Stimulated activated CD4-positive, alpha-beta T cell treated with anti-CD3 and anti-CD28 coated beads, Interleukin-1b, Interleukin-23, amount 100 ng/mL, for 4 hours (primary cell): ENCODE measurements at regions not wholly inside any gene's neighbourhood (a gene's known extent, or its start where the extent isn't known, plus 50 kb on each side); places are given as distances from the start of the nearest gene placed in this dataset.

ENCODE experiments used
- DNase-seq, 2 donors: peaks; one replicate each; pipeline ENCODE4 v3.0.0-alpha.2; 2020; ENCODE audit warnings: low read depth in 2 of 2

DNA sequence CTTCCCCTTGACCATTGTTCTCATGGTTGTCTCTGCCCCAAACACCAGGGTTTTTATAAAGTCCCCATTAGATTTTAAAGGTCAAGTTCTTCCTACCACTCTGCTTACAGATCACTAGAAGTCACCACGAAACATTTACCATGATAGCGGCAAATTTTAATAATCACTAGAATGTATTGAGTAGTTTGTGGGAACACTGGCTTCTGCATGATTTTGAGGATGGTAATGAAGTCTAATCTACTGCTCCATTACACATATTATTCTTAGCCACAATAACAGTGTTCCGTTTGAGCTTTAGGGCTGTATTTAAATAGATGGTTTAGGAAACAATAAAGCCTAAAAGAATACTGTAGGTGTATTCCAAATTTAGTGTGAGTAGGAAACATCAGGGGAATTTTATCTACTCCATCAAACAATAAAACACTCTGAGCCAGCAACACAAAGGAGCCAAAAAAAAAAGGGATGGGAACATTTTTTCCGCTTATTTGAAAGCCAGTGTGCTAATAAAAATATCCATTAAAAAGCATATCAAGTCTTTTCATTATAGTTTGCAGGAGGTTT lies 49.7 kb downstream of the KLF12 start:
- DNase-seq, result no peak

DNA sequence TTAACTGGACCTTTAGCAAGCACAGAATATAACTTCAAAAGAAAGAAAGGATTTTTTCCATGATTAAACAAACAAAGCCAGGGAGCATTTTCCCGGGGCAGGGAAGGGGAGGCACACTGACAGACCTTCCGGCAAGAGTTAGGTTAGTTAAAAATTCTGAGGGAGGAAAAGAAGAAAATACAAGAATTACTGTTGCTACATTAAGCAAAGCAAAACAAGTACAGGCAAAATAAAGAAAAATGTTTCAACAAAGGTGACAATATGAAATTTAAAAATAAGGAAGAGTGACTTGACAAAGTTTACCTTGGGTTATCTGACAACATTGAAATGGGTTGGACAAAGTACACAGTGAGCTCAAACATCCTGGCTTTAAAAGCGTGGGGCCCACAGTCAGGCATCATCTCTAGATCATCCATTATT lies 51.5 kb downstream of the KLF12 start:
- DNase-seq, result no peak

- DNase-seq, result no peak
Observed at GRCh38 chr13:74080762-74081161, 53.4 kb downstream of the KLF12 start.

- DNase-seq, result no peak
Observed at GRCh38 chr13:74077792-74078191, 56.4 kb downstream of the KLF12 start.

GRCh38 chr13:74077375-74077774 lies 56.8 kb downstream of the KLF12 start:
- DNase-seq, result no peak

- DNase-seq, result no peak
Observed at GRCh38 chr13:74074723-74075122, 59.5 kb downstream of the KLF12 start.

DNA sequence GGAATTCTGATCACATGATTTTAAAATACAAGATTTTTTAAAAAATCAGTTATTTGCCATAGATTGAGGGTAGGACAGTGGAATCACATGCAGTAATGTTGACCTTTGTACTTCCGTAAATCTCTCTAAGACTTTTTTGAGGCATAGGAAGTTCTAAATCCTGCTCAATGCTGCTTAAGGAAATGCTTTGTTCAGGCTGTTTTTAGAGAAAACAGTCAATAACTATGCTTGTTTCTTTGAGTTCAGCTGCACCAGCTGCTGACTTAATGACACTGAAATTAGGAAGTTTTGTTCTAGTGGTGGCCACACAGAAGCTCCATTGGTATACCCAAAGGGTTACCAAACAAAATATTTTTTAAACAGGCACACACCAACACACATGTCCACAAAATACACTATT lies 60.9 kb downstream of the KLF12 start:
- no peak for DNase-seq

DNA sequence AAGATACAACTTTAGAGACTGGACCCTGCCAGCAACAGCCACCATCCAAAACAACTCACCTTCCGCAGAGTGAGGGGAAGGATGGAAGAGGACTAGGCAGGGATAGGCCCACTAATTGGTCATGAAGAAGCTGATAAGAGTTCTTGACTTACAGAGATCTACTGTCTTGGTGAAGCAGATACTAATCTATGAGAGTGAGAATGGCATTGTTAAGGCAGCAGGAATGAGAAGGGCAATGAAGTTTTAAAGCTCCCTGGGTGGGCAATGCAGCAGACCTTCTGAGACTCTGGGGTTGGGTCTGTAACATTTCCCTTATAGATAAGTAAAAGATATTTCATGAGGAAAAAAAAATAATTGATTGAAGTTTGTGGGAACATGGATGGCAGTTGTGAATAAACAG lies 63.7 kb downstream of the KLF12 start:
- no peak for DNase-seq

- DNase-seq, result no peak
Observed at GRCh38 chr13:74070065-74070464, 64.1 kb downstream of the KLF12 start.

DNA sequence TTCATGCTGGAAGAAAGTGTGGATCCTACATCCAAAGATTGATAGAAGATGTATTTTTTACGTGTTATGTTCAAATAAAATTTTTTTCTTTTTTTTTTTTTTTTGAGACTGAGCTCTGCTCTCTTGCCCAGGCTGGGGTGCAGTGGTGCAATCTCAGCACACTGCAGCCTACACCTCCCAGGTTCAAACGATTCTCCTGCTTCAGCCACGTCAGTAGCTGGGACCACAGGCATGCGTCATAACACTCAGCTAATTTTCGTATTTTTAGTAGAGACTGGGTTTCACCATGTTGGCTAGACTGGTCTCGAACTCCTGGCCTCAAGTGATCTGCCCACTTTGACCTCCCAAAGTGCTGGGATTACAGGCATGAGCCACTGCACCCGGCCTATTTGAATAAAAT lies 65.7 kb downstream of the KLF12 start:
- DNase-seq, result no peak

DNA sequence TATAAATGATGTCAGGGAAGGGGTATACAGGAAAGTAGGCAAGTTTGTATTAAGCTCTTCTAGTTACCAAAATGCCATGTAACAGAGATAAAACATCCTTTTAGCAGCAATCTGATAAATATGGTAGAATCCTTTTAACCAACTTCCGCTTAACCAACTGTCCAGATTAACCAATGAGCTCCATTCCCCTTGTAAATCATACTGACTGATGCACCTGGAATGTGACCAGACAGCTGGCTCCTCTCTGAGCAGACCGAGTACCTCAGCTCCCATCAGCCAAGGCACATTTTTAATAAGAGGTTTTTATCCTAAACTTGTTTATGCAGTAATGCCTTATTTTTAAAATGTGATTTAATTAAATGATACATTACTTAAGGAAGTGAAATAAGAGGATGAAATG lies 66.4 kb downstream of the KLF12 start:
- DNase-seq, result no peak

DNA sequence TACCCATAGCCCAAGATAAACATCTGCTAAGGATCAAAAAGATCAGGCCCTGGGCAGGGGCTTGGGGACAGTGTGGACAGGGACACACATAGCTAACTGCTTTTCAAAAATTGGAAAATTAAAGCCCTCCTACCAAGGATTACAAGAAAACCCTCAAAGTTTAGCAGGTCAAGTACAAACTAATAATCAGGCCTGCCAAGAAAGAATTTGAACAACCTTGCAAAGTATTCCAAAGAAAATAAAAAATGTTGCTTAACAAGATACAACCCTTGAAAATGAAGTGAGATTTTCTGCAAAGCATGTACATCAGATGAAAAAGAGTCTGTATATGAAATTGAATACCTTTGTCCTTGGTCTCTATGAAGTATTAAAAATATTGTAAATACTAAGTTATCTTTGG lies 67.3 kb downstream of the KLF12 start:
- no peak for DNase-seq

DNA sequence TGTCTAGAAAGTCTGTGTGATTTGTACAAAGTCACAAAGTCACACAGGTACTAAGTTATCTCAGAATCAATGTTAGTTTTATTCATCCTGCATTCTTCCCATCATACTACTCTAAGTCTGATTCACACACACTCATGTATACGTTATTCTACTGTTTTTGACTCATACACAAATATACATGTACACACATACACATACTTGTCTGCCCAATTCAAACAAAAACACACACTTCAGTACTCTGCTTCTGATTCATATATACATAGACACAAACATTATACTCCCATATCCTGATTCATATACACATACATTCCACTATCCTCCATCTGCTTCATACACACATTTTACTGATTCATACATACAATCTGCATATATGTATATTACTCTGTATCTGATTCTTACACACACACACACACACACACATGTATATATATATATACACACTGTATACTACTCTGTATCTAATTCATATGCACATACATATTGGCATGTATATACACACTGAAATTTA lies 69.3 kb downstream of the KLF12 start:
- DNase-seq, result no peak

DNA sequence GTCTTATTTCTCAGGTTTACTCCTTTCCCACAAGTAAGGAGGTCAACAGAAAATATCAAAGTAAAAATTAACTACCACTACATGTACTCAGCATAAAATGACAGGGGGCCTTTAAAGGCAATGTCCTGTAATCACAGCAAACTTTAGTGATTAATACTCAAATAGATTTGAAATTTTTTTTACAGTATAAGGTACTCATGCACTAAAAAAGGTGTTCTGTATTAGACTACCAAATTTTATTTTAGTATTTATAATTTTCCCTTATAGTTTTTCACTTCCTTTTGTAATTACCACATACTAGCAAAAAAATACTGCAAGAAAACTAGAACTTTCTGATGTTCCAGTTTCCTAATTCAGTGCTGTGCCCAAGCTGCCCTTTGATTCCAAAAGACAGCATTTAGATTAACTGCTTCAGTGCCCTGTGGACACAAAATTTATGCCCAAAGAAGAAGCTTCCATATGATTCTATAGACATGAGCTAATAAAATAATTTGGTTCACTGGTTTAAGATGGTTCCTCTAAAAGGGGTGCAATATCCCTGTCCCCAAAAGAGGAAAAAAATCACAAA lies 70.6 kb downstream of the KLF12 start:
- no peak for DNase-seq

GRCh38 chr13:74062933-74063332 lies 71.3 kb downstream of the KLF12 start:
- DNase-seq, result peak in 1 of 2 donors; percentile 17

DNA sequence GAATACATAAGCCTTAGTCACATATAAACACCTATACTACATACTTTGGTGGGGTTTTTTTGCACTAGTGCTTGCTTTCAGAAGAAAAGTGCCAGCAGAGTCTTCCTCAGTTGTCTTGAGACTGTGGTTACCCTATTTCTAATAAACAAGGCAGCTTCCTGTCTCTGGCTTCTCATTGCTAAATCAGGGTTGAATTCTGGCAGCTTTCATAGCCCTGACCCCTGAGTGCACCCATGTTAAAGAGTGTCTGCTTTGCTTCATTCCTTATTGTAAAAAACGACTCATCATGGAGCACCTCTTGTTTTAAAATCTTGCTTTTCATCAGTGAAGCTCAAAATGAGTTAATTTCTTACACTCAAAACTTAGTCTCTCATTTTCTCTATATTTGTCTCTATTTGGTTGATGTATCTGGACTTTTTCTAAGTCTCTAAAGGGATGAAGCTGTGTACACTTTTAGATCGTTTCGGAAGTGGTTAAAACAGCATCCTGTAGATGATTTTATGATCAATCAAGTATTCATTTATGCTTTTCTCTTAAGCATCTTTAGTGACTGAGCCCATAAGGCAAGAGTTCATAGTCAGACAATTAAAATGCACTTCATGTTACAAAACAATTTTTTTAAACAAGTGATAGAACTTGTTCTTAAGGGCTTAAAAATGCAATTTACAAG lies 72.1 kb downstream of the KLF12 start:
- no peak for DNase-seq

DNA sequence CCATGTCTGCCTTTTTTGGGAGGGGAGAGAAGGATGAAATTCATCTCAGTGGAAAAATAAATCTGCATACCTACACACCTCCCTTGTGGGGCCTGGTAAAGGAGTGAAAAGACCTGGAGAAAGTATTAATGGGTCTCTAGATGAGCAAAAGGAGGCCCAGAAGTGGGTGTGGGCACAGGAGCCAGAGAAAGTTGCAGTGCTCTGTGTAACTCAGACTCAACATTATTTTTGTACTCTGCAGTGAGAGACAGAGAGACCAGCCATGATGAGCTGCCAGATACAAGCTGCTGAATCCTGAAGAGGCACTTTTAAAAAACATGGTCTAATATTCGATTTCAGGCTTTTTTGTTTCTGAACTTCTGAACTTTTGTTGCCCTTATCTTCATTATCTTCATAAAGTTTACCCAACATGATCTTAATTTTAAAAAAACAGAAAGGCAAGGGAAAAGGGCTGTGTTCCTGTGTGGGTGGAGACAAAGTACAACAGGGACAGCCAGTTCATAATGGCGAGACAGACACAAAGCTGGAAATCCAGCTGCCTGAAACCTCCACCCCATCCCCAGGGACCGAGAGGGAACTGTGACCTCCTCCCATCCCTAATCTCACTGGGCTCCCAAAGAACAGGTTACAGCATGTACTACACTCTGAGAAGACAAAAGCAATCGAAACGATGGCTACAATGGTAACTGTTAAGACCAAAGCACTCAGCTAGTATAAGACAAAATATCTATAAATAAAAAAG lies 77.2 kb downstream of the KLF12 start:
- DNase-seq, result no peak

- no peak for DNase-seq
Observed at GRCh38 chr13:74052402-74052928, 81.7 kb downstream of the KLF12 start.

- no peak for DNase-seq
Observed at GRCh38 chr13:74048756-74049155, 85.4 kb downstream of the KLF12 start.

- no peak for DNase-seq
Observed at GRCh38 chr13:74047931-74048600, 86.1 kb downstream of the KLF12 start.

DNA sequence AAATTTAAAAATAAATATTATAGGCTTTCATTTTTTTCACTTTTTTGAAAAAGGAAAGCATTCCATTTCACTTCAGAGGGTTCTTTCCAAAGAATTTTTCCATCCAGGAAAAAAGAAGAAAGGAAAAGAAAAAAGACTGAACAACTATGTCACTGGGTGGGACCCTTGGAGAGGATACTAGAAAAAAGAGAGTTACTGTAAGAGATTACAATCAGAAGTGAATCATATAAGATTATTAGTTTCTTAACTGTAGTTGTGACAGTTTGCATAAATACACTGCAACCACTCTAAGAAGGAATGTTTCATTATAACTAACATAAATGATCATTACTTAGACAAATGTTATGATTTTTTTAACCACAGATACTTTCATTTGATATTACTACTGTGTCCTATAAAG lies 87.8 kb downstream of the KLF12 start:
- no peak for DNase-seq

DNA sequence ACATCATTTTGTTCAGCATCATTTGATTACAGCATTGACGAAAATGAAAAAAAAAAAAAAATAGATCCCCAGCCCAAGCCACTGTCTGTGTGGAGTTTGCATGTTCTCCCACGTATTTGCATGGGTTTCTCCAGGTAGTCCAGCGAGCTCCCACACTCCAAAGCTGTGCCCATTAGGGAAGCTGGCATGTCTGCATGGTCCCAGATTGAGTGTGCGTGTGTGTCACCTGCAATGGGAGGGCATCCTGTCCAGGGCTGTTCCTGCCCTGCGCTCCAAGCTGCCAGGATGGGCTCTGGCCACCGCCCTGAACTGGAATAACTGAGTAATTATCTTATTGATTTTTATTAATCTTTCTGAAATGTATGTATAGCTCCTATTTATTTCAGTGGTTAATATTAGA lies 88.6 kb downstream of the KLF12 start:
- DNase-seq, result no peak
